GM23338 (cell line): ENCODE measurements at regions not wholly inside any gene's neighbourhood (a gene's known extent, or its start where the extent isn't known, plus 50 kb on each side); places are given as distances from the start of the nearest gene placed in this dataset.

ENCODE experiments used
- ATAC-seq: fragments of 200-7000 bp; cut with Tn5 transposase; 3 replicates; pipeline ENCODE4 v1.9.1; 2020
- DNase-seq: peaks from one replicate; pipeline ENCODE4 v3.0.0-alpha.2; 2015; ENCODE audit warnings: low spot score
- H2AFZ ChIP-seq: fragments of 200-600 bp; sonication (generic); 2 replicates; pipeline ENCODE4 v1.8.0; 2016; ENCODE audit warnings: antibody characterized with exemption, mild to moderate bottlenecking, moderate library complexity
- H3F3A ChIP-seq: fragments of 200-600 bp; sonication (generic); replicated peaks from 2 replicates; pipeline ENCODE4 v1.8.0; 2017; ENCODE audit warnings: antibody characterized with exemption, mixed run types, low read depth
- H3K27ac ChIP-seq: fragments of 200-600 bp; sonication (generic); 2 replicates; pipeline ENCODE4 v1.6.1; 2016; ENCODE audit warnings: low read depth
- H3K27me3 ChIP-seq: fragments of 200-600 bp; sonication (generic); 2 replicates; pipeline ENCODE4 v1.8.0; 2016; ENCODE audit warnings: mild to moderate bottlenecking, mixed run types, moderate library complexity; ENCODE audit not compliant: insufficient read depth
- H3K36me3 ChIP-seq: fragments of 200-600 bp; sonication (generic); 2 replicates; pipeline ENCODE4 v1.8.0; 2016; ENCODE audit warnings: mild to moderate bottlenecking; ENCODE audit not compliant: insufficient read depth
- H3K4me1 ChIP-seq: fragments of 200-600 bp; sonication (generic); 2 replicates; pipeline ENCODE4 v1.8.0; 2016; ENCODE audit warnings: mild to moderate bottlenecking, moderate library complexity; ENCODE audit not compliant: insufficient read depth
- H3K4me2 ChIP-seq: fragments of 200-600 bp; sonication (generic); 2 replicates; pipeline ENCODE4 v1.7.1; 2017; ENCODE audit warnings: mixed run types
- H3K4me3 ChIP-seq: fragments of 200-600 bp; sonication (generic); 2 replicates; pipeline ENCODE4 v1.6.1; 2016; ENCODE audit warnings: mixed run types
- H3K79me2 ChIP-seq: fragments of 200-600 bp; sonication (generic); replicated peaks from 2 replicates; pipeline ENCODE4 v1.8.0; 2017; ENCODE audit warnings: mild to moderate bottlenecking; ENCODE audit not compliant: insufficient read depth
- H3K9me2 ChIP-seq: fragments of 200-600 bp; sonication (generic); 2 replicates; pipeline ENCODE4 v1.8.0; 2017; ENCODE audit not compliant: insufficient read depth
- H4K20me1 ChIP-seq: fragments of 200-600 bp; sonication (generic); replicated peaks from 2 replicates; pipeline ENCODE4 v1.8.0; 2017; ENCODE audit warnings: mild to moderate bottlenecking; ENCODE audit not compliant: insufficient read depth
- H3K27ac Mint-ChIP-seq: 2 replicates; pipeline ENCODE4 v1.8.0; 2020; ENCODE audit warnings: inconsistent platforms, mild to moderate bottlenecking, moderate library complexity, mixed read lengths
- H3K27me3 Mint-ChIP-seq: 3 replicates; pipeline ENCODE4 v1.8.0; 2022; ENCODE audit warnings: low read depth, mild to moderate bottlenecking, moderate library complexity, mixed read lengths, inconsistent platforms; ENCODE audit not compliant: insufficient read depth, poor library complexity
- H3K36me3 Mint-ChIP-seq: 3 replicates; pipeline ENCODE4 v1.8.0; 2021; ENCODE audit warnings: low read depth, mild to moderate bottlenecking, inconsistent platforms, moderate library complexity, mixed read lengths
- H3K4me1 Mint-ChIP-seq: 3 replicates; pipeline ENCODE4 v1.8.0; 2020; ENCODE audit warnings: mild to moderate bottlenecking, inconsistent platforms, mixed read lengths
- H3K4me3 Mint-ChIP-seq: 3 replicates; pipeline ENCODE4 v1.8.0; 2021; ENCODE audit warnings: moderate library complexity, mild to moderate bottlenecking, inconsistent platforms, mixed read lengths
- H3K9me3 Mint-ChIP-seq: 3 replicates; pipeline ENCODE4 v1.8.0; 2020; ENCODE audit warnings: moderate library complexity, mild to moderate bottlenecking, inconsistent platforms, mixed read lengths
- CREB1 ChIP-seq: fragments of 250-450 bp; sonication (Bioruptor Pico); IDR thresholded peaks from 2 replicates; pipeline ENCODE4 v1.5.0; 2020; ENCODE audit warnings: low read depth, mild to moderate bottlenecking, moderate library complexity
- EZH2 ChIP-seq: fragments of 200-600 bp; sonication (generic); IDR thresholded peaks from one replicate; pipeline ENCODE4 v1.8.0; 2017; ENCODE audit warnings: antibody characterized with exemption, mild to moderate bottlenecking, low read depth; ENCODE audit not compliant: unreplicated experiment
- EZH2phosphoT487 ChIP-seq: fragments of 200-600 bp; sonication (generic); IDR thresholded peaks from one replicate; pipeline ENCODE4 v1.8.1; 2018; ENCODE audit warnings: antibody characterized with exemption; ENCODE audit not compliant: unreplicated experiment
- JUNB ChIP-seq: IDR thresholded peaks from one replicate; pipeline ENCODE4 v1.6.1; 2016; ENCODE audit warnings: antibody characterized with exemption; ENCODE audit not compliant: unreplicated experiment
- NANOG ChIP-seq: IDR thresholded peaks from 2 replicates; pipeline ENCODE4 v1.6.1; 2016; ENCODE audit warnings: antibody characterized with exemption, borderline replicate concordance
- POLR2AphosphoS5 ChIP-seq: IDR thresholded peaks from 2 replicates; pipeline ENCODE4 v1.6.1; 2016; ENCODE audit warnings: antibody characterized with exemption, low read depth
- REST ChIP-seq: IDR thresholded peaks from one replicate; pipeline ENCODE4 v1.6.1; 2018; ENCODE audit warnings: antibody characterized with exemption; ENCODE audit not compliant: unreplicated experiment
- STAT1 ChIP-seq: IDR thresholded peaks from one replicate; pipeline ENCODE4 v1.6.1; 2016; ENCODE audit warnings: antibody characterized with exemption; ENCODE audit not compliant: unreplicated experiment
- ZNF331 ChIP-seq: fragments of 250-450 bp; sonication (Bioruptor Pico); IDR thresholded peaks from 2 replicates; pipeline ENCODE4 v1.5.0; 2020; ENCODE audit warnings: low read depth, mild to moderate bottlenecking, moderate library complexity
- ZNF462 ChIP-seq: fragments of 250-450 bp; sonication (Bioruptor Pico); IDR thresholded peaks from 2 replicates; pipeline ENCODE4 v1.5.0; 2020; ENCODE audit warnings: mild to moderate bottlenecking, moderate library complexity
- TF ChIP-seq, protein P1 (sequence below): IDR thresholded peaks from 2 replicates; pipeline ENCODE4 v1.6.1; 2016; ENCODE audit warnings: antibody characterized with exemption
- TF ChIP-seq, protein P2 (sequence below), 2 experiments: fragments of 200-600 bp in 1 of 2; sonication (generic) in 1 of 2; conservative IDR thresholded peaks; 2 replicates each; pipeline versions ENCODE4 v1.5.1 to v1.6.1; 2016 to 2017; ENCODE audit warnings: antibody characterized with exemption in 2 of 2, low read depth in 2 of 2, mild to moderate bottlenecking in 2 of 2, moderate library complexity in 1 of 2

DNA sequence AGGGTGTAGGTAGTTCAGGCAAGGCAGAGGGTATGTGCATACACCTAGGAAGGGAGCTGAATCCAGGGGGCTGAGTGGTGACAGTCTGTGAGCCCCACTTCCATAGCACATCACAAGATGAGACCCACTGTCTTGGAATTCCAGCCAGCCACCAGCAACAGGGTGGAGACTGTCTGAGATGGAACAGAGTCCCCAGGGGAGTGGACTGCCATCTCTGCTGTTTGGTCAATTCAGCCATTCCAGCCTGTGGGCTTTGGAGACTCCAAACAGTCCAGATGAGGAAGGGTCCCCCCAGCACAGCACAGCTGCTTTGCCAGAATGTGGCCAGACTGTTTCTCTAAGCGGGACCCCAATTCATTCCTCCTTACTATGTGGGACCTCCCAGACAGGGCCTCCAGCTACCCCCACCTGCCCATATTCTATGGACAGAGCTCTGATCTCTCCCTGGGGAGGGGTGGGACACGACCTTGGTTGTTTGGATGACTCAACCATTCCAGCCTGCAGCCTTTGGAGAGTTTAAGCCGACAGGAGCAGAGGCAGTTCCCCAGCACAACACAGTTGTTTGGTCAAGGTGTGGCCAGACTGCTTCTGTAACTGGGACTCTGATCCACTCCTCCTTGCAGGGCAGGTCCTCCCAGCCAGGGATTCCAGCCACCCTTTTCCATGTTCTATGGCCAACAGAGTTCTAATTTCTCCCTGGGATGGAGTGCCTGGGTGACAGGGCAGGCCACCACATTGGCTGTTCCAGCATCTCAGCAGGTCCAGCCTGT is 178.0 kb downstream of the RND3 start:
- Histone ChIP-seq H3K27ac (no peak overlapping the region), H3K4me3 (no peak overlapping the region), H3K9me2 (no peaks in the 10 kb centered on the region; the same call in 1 of the 2 replicates), H3K4me1 (no peaks in the 10 kb centered on the region), H3K79me2 (no peaks in the 10 kb centered on the region), H4K20me1 (no peaks in the 10 kb centered on the region), H3K36me3 (peaks cover 3% of the 10 kb centered on the region; the same call in 1 of the 2 replicates), H2AFZ (no peak overlapping the region), H3K27me3 (no peaks in the 10 kb centered on the region), H3K4me2 (no peak overlapping the region), H3F3A (no peaks in the 10 kb centered on the region)
- peaks cover 25% of the 10 kb centered on the region for H3K9me3 Mint-ChIP-seq
- ATAC-seq: no peak
- DNase-seq: no peak
- TF ChIP-seq, protein P1, sequence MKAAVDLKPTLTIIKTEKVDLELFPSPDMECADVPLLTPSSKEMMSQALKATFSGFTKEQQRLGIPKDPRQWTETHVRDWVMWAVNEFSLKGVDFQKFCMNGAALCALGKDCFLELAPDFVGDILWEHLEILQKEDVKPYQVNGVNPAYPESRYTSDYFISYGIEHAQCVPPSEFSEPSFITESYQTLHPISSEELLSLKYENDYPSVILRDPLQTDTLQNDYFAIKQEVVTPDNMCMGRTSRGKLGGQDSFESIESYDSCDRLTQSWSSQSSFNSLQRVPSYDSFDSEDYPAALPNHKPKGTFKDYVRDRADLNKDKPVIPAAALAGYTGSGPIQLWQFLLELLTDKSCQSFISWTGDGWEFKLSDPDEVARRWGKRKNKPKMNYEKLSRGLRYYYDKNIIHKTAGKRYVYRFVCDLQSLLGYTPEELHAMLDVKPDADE: no peak
- TF ChIP-seq, protein P2, sequence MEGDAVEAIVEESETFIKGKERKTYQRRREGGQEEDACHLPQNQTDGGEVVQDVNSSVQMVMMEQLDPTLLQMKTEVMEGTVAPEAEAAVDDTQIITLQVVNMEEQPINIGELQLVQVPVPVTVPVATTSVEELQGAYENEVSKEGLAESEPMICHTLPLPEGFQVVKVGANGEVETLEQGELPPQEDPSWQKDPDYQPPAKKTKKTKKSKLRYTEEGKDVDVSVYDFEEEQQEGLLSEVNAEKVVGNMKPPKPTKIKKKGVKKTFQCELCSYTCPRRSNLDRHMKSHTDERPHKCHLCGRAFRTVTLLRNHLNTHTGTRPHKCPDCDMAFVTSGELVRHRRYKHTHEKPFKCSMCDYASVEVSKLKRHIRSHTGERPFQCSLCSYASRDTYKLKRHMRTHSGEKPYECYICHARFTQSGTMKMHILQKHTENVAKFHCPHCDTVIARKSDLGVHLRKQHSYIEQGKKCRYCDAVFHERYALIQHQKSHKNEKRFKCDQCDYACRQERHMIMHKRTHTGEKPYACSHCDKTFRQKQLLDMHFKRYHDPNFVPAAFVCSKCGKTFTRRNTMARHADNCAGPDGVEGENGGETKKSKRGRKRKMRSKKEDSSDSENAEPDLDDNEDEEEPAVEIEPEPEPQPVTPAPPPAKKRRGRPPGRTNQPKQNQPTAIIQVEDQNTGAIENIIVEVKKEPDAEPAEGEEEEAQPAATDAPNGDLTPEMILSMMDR (conservative IDR thresholded peaks at IDR 0.05; ENCODE audit: low read depth in 2 of 2): no peak
- TF ChIP-seq POLR2AphosphoS5: no peak
- no peak for TF ChIP-seq EZH2phosphoT487
- no peak for TF ChIP-seq CREB1
- TF ChIP-seq JUNB: no peak
- no peak for TF ChIP-seq NANOG
- no peak for TF ChIP-seq ZNF462
- TF ChIP-seq REST: no peak
- no peak for TF ChIP-seq STAT1
- TF ChIP-seq ZNF331 (CRISPR knock-in tag): no peak
- no peak for TF ChIP-seq EZH2
- no peaks in the 10 kb centered on the region; the same call in 2 of the 3 replicates for H3K4me1 Mint-ChIP-seq
- H3K36me3 Mint-ChIP-seq: peaks cover 19% of the 10 kb centered on the region
- no peak overlapping the region for H3K27ac Mint-ChIP-seq
- H3K27me3 Mint-ChIP-seq: no peaks in the 10 kb centered on the region
- no peak overlapping the region for H3K4me3 Mint-ChIP-seq
